ENCODE measurements at regions not wholly inside any gene's neighbourhood (a gene's known extent, or its start where the extent isn't known, plus 50 kb on each side); places are given as distances from the start of the nearest gene placed in this dataset.

DNA sequence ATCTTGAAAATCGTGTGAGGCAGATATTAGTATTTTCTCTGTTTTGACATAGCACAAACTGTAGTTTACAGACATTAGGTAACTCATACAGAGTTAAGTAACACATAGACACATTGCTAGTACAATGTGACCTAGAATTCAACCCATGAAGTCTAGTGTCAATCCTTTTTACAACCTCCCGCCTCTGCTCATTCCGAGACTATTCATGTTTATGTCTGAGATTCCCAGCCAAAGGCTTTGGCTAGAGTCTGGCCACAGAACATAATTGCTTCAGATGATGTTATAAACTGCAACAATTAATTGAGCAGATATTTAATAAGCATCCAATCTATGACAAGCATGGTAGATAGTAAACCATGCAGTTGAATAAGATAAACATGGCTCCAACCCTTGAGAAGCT, 841.0 kb downstream of the STIM2 start:
- H3K4me1 ChIP-seq = no peaks in the 10 kb centered on the region
- no peak overlapping the region for H3K4me3 ChIP-seq
- WGBS, 2 donors = 65 to 69% methylated on average over 3 of the region's 3 CpGs
- no peaks in the 10 kb centered on the region for H3K36me3 ChIP-seq (replicated peaks in 1 of 2; ENCODE audit: insufficient read depth in 1 of 2, low read depth in 2 of 2)
- intact Hi-C loops (cut with DNase I) = no loop called here
- no peaks in the 10 kb centered on the region for H3K9me3 ChIP-seq
- ATAC-seq (no peak), DNase-seq (no peak)
- TF ChIP-seq, protein P1, sequence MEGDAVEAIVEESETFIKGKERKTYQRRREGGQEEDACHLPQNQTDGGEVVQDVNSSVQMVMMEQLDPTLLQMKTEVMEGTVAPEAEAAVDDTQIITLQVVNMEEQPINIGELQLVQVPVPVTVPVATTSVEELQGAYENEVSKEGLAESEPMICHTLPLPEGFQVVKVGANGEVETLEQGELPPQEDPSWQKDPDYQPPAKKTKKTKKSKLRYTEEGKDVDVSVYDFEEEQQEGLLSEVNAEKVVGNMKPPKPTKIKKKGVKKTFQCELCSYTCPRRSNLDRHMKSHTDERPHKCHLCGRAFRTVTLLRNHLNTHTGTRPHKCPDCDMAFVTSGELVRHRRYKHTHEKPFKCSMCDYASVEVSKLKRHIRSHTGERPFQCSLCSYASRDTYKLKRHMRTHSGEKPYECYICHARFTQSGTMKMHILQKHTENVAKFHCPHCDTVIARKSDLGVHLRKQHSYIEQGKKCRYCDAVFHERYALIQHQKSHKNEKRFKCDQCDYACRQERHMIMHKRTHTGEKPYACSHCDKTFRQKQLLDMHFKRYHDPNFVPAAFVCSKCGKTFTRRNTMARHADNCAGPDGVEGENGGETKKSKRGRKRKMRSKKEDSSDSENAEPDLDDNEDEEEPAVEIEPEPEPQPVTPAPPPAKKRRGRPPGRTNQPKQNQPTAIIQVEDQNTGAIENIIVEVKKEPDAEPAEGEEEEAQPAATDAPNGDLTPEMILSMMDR (IDR thresholded peaks at IDR 0.05) = no peak
- no peak for TF ChIP-seq POLR2A (IDR thresholded peaks at IDR 0.05)
- H3K27me3 ChIP-seq = no peaks in the 10 kb centered on the region
- H3K27ac ChIP-seq = no peak overlapping the region

DNA sequence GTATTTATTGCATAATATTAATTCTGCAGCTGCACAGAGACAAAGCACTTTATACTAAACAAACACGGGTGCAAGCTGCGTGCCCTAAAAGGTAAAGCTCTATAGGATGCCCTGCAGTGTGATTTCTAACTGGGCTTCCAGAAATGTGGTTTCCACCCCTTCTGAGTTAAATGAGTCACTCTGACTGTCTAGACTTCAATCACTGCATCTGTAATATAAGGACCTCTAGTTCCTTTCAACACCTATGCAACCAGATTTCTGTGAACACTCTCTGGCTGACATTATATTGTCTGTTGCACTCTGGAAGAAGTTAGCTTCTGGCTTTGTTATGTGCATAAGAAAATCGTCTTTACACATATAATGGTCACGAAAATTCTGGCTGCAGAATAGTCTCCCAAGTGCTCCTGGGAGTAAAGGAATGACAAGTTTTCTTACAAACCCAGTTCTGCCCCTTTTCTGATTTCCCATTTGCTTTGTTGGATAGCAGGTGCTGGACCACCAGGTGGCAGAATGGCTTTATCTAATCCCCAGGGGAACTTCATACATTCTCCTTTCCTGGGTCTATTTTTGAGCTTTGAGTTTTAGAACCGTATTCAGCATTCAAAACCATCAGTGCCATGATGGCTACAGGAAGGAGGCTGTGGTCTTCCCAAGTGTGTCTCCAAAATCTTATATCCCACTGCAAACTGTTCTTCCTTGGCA, 842.2 kb downstream of the STIM2 start:
- no peak for ATAC-seq
- Histone ChIP-seq H3K9me3 (no peaks in the 10 kb centered on the region), H3K4me3 (no peak overlapping the region), H3K27ac (no peak overlapping the region), H3K4me1 (no peaks in the 10 kb centered on the region), H3K36me3 (replicated peaks in 1 of 2; ENCODE audit: insufficient read depth in 1 of 2, low read depth in 2 of 2) (no peaks in the 10 kb centered on the region), H3K27me3 (no peaks in the 10 kb centered on the region)
- 31 to 35% methylated on average over 5 of the region's 5 CpGs for WGBS, 2 donors
- DNase-seq = no peak
- intact Hi-C loops (cut with DNase I) = no loop called here
- TF ChIP-seq, protein P1 (IDR thresholded peaks at IDR 0.05) = peak in 1 of 7 experiments; percentile 4
- no peak for TF ChIP-seq POLR2A (IDR thresholded peaks at IDR 0.05)

DNA sequence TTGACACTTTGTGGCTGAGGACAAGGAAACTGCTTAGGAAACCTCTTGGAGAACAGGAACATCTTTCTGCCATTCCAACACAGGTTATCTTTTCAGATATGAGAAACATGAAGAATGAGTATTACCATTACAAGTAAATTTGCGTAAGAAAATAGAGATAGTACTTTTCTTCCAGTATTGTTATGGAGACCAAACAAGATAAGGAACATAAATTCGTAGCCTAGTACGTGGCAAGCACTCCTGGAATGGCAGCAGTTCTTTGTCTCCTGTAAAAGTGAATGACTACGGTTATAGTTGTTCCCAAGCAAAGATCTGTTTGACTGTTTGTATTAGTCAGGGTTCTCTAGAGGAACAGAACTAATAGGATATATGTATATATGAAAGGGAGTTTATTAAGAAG, 843.1 kb downstream of the STIM2 start:
- H3K4me1 ChIP-seq = no peaks in the 10 kb centered on the region
- ATAC-seq = no peak
- no peaks in the 10 kb centered on the region for H3K9me3 ChIP-seq
- intact Hi-C loops (cut with DNase I) = no loop called here
- 49 to 53% methylated on average over 4 of the region's 4 CpGs for WGBS, 2 donors
- DNase-seq = no peak
- no peaks in the 10 kb centered on the region for H3K27me3 ChIP-seq
- H3K4me3 ChIP-seq = no peak overlapping the region
- TF ChIP-seq POLR2A (IDR thresholded peaks at IDR 0.05) = no peak
- TF ChIP-seq, protein P1 (IDR thresholded peaks at IDR 0.05) = no peak
- H3K27ac ChIP-seq = no peak overlapping the region
- no peaks in the 10 kb centered on the region for H3K36me3 ChIP-seq (replicated peaks in 1 of 2; ENCODE audit: insufficient read depth in 1 of 2, low read depth in 2 of 2)

DNA sequence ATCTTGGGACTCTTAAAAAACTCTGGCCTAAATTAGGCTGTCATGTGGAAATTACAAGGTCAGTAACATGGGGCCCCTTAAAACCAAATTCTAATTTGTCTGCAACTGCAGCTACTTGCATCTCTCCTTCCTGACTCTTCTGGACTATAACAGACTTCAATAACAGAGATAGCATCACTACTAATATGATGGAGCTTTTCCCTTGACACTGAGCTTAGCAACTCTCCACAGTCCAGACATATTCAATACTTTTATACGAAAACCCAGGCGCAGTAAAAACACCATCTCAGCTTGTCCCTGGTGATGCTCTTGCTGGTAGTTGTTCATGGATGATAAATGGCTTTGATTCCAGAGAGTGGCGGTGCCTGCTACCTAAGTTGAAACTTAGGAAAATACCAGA, 850.4 kb downstream of the STIM2 start:
- Histone ChIP-seq H3K27ac (no peak overlapping the region), H3K4me1 (no peaks in the 10 kb centered on the region), H3K4me3 (no peak overlapping the region), H3K9me3 (no peaks in the 10 kb centered on the region), H3K27me3 (no peaks in the 10 kb centered on the region), H3K36me3 (replicated peaks in 1 of 2; ENCODE audit: insufficient read depth in 1 of 2, low read depth in 2 of 2) (no peaks in the 10 kb centered on the region)
- intact Hi-C loops (cut with DNase I) = no loop called here
- TF ChIP-seq POLR2A (IDR thresholded peaks at IDR 0.05) = no peak
- TF ChIP-seq, protein P1 (IDR thresholded peaks at IDR 0.05) = no peak
- ATAC-seq (no peak), DNase-seq (no peak)
- 74 to 80% methylated on average over 3 of the region's 3 CpGs for WGBS, 2 donors

DNA sequence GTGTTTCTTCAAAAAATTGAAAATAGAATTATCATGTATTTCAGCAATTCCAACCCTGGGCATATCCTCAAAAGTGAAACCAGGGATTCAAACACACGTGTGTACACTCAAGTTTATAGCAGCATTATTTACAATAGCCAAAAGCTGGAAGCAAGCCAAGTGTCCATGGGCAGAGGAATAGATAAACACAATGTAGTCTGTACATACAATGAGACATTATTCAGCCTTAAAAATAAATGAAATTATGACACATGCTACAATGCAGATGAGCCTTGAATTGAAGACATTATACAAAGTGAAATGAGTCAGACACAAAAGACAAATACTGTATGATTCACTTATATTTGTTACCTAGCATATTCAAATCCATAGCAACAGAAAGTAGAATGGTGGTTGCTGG, 853.4 kb downstream of the STIM2 start:
- H3K9me3 ChIP-seq = no peaks in the 10 kb centered on the region
- H3K27me3 ChIP-seq = no peaks in the 10 kb centered on the region
- no peak for TF ChIP-seq POLR2A (IDR thresholded peaks at IDR 0.05)
- DNase-seq (no peak), ATAC-seq (no peak)
- H3K4me1 ChIP-seq = no peaks in the 10 kb centered on the region
- H3K36me3 ChIP-seq (replicated peaks in 1 of 2; ENCODE audit: insufficient read depth in 1 of 2, low read depth in 2 of 2) = no peaks in the 10 kb centered on the region
- WGBS, 2 donors = 13 to 21% methylated on average over 1 of the region's 1 CpG
- no peak overlapping the region for H3K27ac ChIP-seq
- intact Hi-C loops (cut with DNase I) = no loop called here
- H3K4me3 ChIP-seq = no peak overlapping the region

All from body of pancreas (tissue), 4 donors.